IMR-90 (cell line): ENCODE measurements at regions not wholly inside any gene's neighbourhood (a gene's known extent, or its start where the extent isn't known, plus 50 kb on each side); places are given as distances from the start of the nearest gene placed in this dataset.

ENCODE experiments used
- ATAC-seq: fragments of 200-7000 bp; cut with Tn5 transposase; 2 replicates; pipeline ENCODE4 v1.9.1; 2020; ENCODE audit warnings: low read depth, mild to moderate bottlenecking, moderate library complexity
- BruUV-seq: library from RNA; stranded (reverse); fragments of 400-500 nt; replicated peaks from 2 replicates; lab custom pipeline; 2021; lab: Mats Ljungman, UMichigan
- CTCF ChIA-PET: fragments of 300-600 bp; formaldehyde crosslinking; extraction: SDS; loops from one replicate; lab custom pipeline; 2021; ENCODE audit warnings: antibody characterized with exemption; lab: Yijun Ruan, JAX
- POLR2A ChIA-PET: fragments of 300-600 bp; sonication (Branson Sonifier 250); formaldehyde crosslinking; loops from one replicate; lab custom pipeline; 2022; ENCODE audit warnings: antibody characterized with exemption; ENCODE audit not compliant: unreplicated experiment; lab: Charles Lee
- DNase-seq: peaks from one replicate; pipeline ENCODE4 v3.0.0; 2013
- H2AFZ ChIP-seq: replicated peaks from 2 replicates; pipeline ENCODE3; 2013; ENCODE audit warnings: low read length, mild to moderate bottlenecking; ENCODE audit not compliant: poor library complexity
- H2AK5ac ChIP-seq: 2 replicates; pipeline ENCODE4 v1.6.1; 2013; ENCODE audit warnings: low read depth, low read length, inconsistent platforms
- H2AK9ac ChIP-seq: replicated peaks from 2 replicates; pipeline ENCODE3; 2013; ENCODE audit warnings: mild to moderate bottlenecking, low read depth, low read length, moderate library complexity; ENCODE audit not compliant: poor library complexity
- H2BK120ac ChIP-seq: 2 replicates; pipeline ENCODE4 v1.6.1; 2013; ENCODE audit warnings: low read depth, low read length, inconsistent platforms
- H2BK15ac ChIP-seq: 3 replicates; pipeline ENCODE4 v1.6.1; 2013; ENCODE audit warnings: low read depth, low read length, inconsistent platforms
- H2BK20ac ChIP-seq: 2 replicates; pipeline ENCODE4 v1.6.1; 2013; ENCODE audit warnings: low read depth, mild to moderate bottlenecking, inconsistent platforms, low read length, moderate library complexity
- H2BK5ac ChIP-seq: 2 replicates; pipeline ENCODE4 v1.6.1; 2013; ENCODE audit warnings: mild to moderate bottlenecking, low read depth, low read length, inconsistent platforms; ENCODE audit not compliant: poor library complexity, severe bottlenecking
- H3K14ac ChIP-seq: replicated peaks from 2 replicates; pipeline ENCODE4 v1.6.1; 2013; ENCODE audit warnings: low read depth, low read length, inconsistent platforms
- H3K18ac ChIP-seq: 2 replicates; pipeline ENCODE4 v1.6.1; 2013; ENCODE audit warnings: low read depth, low read length, control low read depth
- H3K23ac ChIP-seq: 2 replicates; pipeline ENCODE4 v1.6.1; 2013; ENCODE audit warnings: low read depth, low read length, inconsistent platforms
- H3K27ac ChIP-seq: 2 replicates; pipeline ENCODE4 v1.5.1; 2013; ENCODE audit warnings: mild to moderate bottlenecking, control low read depth, low read length; ENCODE audit not compliant: insufficient read depth
- H3K27me3 ChIP-seq: 2 replicates; pipeline ENCODE4 v1.6.1; 2013; ENCODE audit warnings: low read length; ENCODE audit not compliant: control insufficient read depth, insufficient read depth
- H3K36me3 ChIP-seq: 2 replicates; pipeline ENCODE4 v1.6.1; 2013; ENCODE audit warnings: low read length, mixed read lengths; ENCODE audit not compliant: control insufficient read depth, insufficient read depth
- H3K4ac ChIP-seq: 2 replicates; pipeline ENCODE4 v1.6.1; 2013; ENCODE audit warnings: low read depth, low read length, inconsistent platforms
- H3K4me1 ChIP-seq: 2 replicates; pipeline ENCODE4 v1.6.1; 2013; ENCODE audit warnings: low read length, mixed read lengths; ENCODE audit not compliant: control insufficient read depth, insufficient read depth
- H3K4me2 ChIP-seq: 2 replicates; pipeline ENCODE4 v1.6.1; 2013; ENCODE audit warnings: low read depth, mild to moderate bottlenecking, control low read depth, low read length, moderate library complexity
- H3K4me3 ChIP-seq: 2 replicates; pipeline ENCODE4 v1.5.1; 2013; ENCODE audit warnings: low read depth, mild to moderate bottlenecking, control low read depth, low read length, moderate library complexity; ENCODE audit not compliant: insufficient read depth
- H3K56ac ChIP-seq: 2 replicates; pipeline ENCODE4 v1.6.1; 2013; ENCODE audit warnings: low read length, inconsistent platforms; ENCODE audit not compliant: insufficient read depth; ENCODE audit errors: extremely low read depth
- H3K79me1 ChIP-seq, 2 experiments: 2 replicates each; pipeline ENCODE4 v1.6.1; 2013; ENCODE audit warnings: low read length in 2 of 2, inconsistent platforms in 1 of 2, low read depth in 1 of 2
- H3K9ac ChIP-seq: 2 replicates; pipeline ENCODE4 v1.6.1; 2013; ENCODE audit warnings: low read depth, low read length, control low read depth
- H3K9me1 ChIP-seq: 2 replicates; pipeline ENCODE4 v1.6.1; 2013; ENCODE audit warnings: low read length, inconsistent platforms; ENCODE audit not compliant: insufficient read depth
- H3K9me3 ChIP-seq: 2 replicates; pipeline ENCODE4 v1.6.1; 2013; ENCODE audit warnings: low read length; ENCODE audit not compliant: control insufficient read depth, insufficient read depth
- H4K20me1 ChIP-seq: 2 replicates; pipeline ENCODE4 v1.6.1; 2013; ENCODE audit warnings: low read length, inconsistent platforms; ENCODE audit not compliant: insufficient read depth
- H4K5ac ChIP-seq: 2 replicates; pipeline ENCODE4 v1.6.1; 2013; ENCODE audit warnings: mild to moderate bottlenecking, low read depth, low read length, control low read depth
- H4K8ac ChIP-seq, 2 experiments: 2 replicates each; pipeline ENCODE4 v1.6.1; 2013; ENCODE audit warnings: low read depth in 2 of 2, low read length in 2 of 2, control low read depth in 1 of 2, inconsistent platforms in 1 of 2
- H4K91ac ChIP-seq: 2 replicates; pipeline ENCODE4 v1.6.1; 2013; ENCODE audit warnings: low read depth, low read length, inconsistent platforms; ENCODE audit not compliant: insufficient read depth
- CHD1 ChIP-seq: IDR thresholded peaks from 2 replicates; pipeline ENCODE4 v1.6.1; 2012; ENCODE audit warnings: low read depth, low read length, improper control_type of control experiment
- FOS ChIP-seq: fragments of 150-350 bp; IDR thresholded peaks from 2 replicates; pipeline ENCODE4 v1.6.1; 2016; ENCODE audit warnings: low read depth, low read length
- MAFK ChIP-seq: IDR thresholded peaks from 2 replicates; pipeline ENCODE4 v1.6.1; 2012; ENCODE audit warnings: low read depth, low read length, improper control_type of control experiment
- MAZ ChIP-seq: IDR thresholded peaks from 2 replicates; pipeline ENCODE4 v1.6.1; 2012; ENCODE audit warnings: low read depth, mild to moderate bottlenecking, low read length, improper control_type of control experiment, moderate library complexity, borderline replicate concordance
- MXI1 ChIP-seq: IDR thresholded peaks from 2 replicates; pipeline ENCODE4 v1.6.1; 2012; ENCODE audit warnings: low read depth, mild to moderate bottlenecking, low read length, moderate library complexity, borderline replicate concordance
- NFE2L2 ChIP-seq: fragments of 150-350 bp; IDR thresholded peaks from 2 replicates; pipeline ENCODE4 v1.6.1; 2016; ENCODE audit warnings: low read depth, mild to moderate bottlenecking, low read length
- SMC3 ChIP-seq: fragments of 150-350 bp; IDR thresholded peaks from 2 replicates; pipeline ENCODE4 v1.6.1; 2016; ENCODE audit warnings: low read depth, mild to moderate bottlenecking, antibody characterized with exemption, low read length, moderate library complexity
- WGBS, 2 experiments: methylation state at CpG; one replicate each; pipeline versions ENCODE4 v1.1.5 to v1.1.7; 2013; ENCODE audit warnings: missing lambda C conversion rate in 2 of 2; ENCODE audit not compliant: insufficient read length in 1 of 2; ENCODE audit errors: extremely low coverage in 2 of 2; 5-methylcytosine and 5-hydroxymethylcytosine counted together
- dilution Hi-C: fragments of 300-500 bp; cut with HindIII; formaldehyde crosslinking; loops from one replicate; pipeline ENCODE4 v1.14.3; 2018; ENCODE audit warnings: low sequenced_read_pairs; ENCODE audit not compliant: unreplicated experiment
- in situ Hi-C: fragments of 300-500 bp; cut with MboI; formaldehyde crosslinking; loops from 3 replicates; pipeline ENCODE4 v1.14.3; 2019; ENCODE audit warnings: low sequenced_read_pairs, inconsistent platforms, mixed read lengths
- intact Hi-C: fragments of 100-400 bp; cut with micrococcal nuclease; formaldehyde crosslinking; loops from 2 replicates; pipeline ENCODE4 v1.10.0; 2022
- TF ChIP-seq, protein P1 (sequence below): fragments of 150-350 bp; IDR thresholded peaks from 2 replicates; pipeline ENCODE4 v1.6.1; 2016; ENCODE audit warnings: low read depth, mild to moderate bottlenecking, low read length, moderate library complexity, borderline replicate concordance
- TF ChIP-seq, protein P2 (sequence below): fragments of 150-350 bp; IDR thresholded peaks from 2 replicates; pipeline ENCODE4 v1.6.1; 2017; ENCODE audit warnings: mild to moderate bottlenecking, antibody characterized with exemption, low read length, low read depth

- Histone ChIP-seq H3K14ac (no peak overlapping the region), H3K9me3 (peaks cover 14% of the 10 kb centered on the region), H3K27me3 (no peaks in the 10 kb centered on the region), H4K20me1 (no peaks in the 10 kb centered on the region), H3K9ac (no peak overlapping the region), H3K4me2 (no peak overlapping the region), H3K18ac (no peak overlapping the region), H3K27ac (no peak overlapping the region), H3K4me1 (no peaks in the 10 kb centered on the region), H2BK15ac (no peak overlapping the region), H2AK5ac (no peak overlapping the region), H3K36me3 (no peaks in the 10 kb centered on the region), H2BK120ac (no peak overlapping the region), H3K4me3 (no peak overlapping the region), H2BK20ac (no peak overlapping the region), H4K8ac (no peak overlapping the region), H4K5ac (no peak overlapping the region), H2AK9ac (no peak overlapping the region), H2BK5ac (no peak overlapping the region), H3K56ac (no peak overlapping the region), H3K23ac (no peak overlapping the region), H4K91ac (no peak overlapping the region), H3K9me1 (no peaks in the 10 kb centered on the region), H3K79me1 (no peaks in the 10 kb centered on the region), H2AFZ (no peak overlapping the region), H3K4ac (no peak overlapping the region)
- CTCF ChIA-PET = no interaction called here
- in situ Hi-C loops (no loop called here), intact Hi-C loops (no loop called here), dilution Hi-C loops (no loop called here)
- DNase-seq (no peak), ATAC-seq (no peak)
- POLR2A ChIA-PET = no interaction called here
- TF ChIP-seq, protein P1, sequence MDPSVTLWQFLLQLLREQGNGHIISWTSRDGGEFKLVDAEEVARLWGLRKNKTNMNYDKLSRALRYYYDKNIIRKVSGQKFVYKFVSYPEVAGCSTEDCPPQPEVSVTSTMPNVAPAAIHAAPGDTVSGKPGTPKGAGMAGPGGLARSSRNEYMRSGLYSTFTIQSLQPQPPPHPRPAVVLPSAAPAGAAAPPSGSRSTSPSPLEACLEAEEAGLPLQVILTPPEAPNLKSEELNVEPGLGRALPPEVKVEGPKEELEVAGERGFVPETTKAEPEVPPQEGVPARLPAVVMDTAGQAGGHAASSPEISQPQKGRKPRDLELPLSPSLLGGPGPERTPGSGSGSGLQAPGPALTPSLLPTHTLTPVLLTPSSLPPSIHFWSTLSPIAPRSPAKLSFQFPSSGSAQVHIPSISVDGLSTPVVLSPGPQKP = no peak
- TF ChIP-seq SMC3 (no peak), CHD1 (no peak), MXI1 (no peak), NFE2L2 (no peak), MAZ (no peak), MAFK (no peak), FOS (no peak)
- TF ChIP-seq, protein P2, sequence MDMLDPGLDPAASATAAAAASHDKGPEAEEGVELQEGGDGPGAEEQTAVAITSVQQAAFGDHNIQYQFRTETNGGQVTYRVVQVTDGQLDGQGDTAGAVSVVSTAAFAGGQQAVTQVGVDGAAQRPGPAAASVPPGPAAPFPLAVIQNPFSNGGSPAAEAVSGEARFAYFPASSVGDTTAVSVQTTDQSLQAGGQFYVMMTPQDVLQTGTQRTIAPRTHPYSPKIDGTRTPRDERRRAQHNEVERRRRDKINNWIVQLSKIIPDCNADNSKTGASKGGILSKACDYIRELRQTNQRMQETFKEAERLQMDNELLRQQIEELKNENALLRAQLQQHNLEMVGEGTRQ = no peak
- no TSS peak for BruUV-seq
- no CpG with 5 or more reads among the region's 1 CpG for WGBS, 2 experiments
Observed at GRCh38 chrX:142054094-142054493, 150.4 kb downstream of the MAGEC1 start.
